Upper lobe of left lung (tissue), 6 donors: ENCODE measurements at regions not wholly inside any gene's neighbourhood (a gene's known extent, or its start where the extent isn't known, plus 50 kb on each side); places are given as distances from the start of the nearest gene placed in this dataset.

Experiments used
- ATAC-seq, 2 donors: fragments of 200-7000 bp; cut with Tn5 transposase; one replicate each; pipeline ENCODE4 v1.9.1; 2022; ENCODE audit warnings: mild to moderate bottlenecking in 2 of 2, moderate library complexity in 2 of 2; ENCODE audit not compliant: low FRiP score in 2 of 2
- DNase-seq, 2 donors: peaks; one replicate each; pipeline ENCODE4 v3.0.0-alpha.2; 2019 to 2020
- H3K27ac ChIP-seq, 4 donors: fragments of 200-600 bp; sonication (generic); one replicate each; pipeline ENCODE4 v1.5.1; 2016 to 2019
- H3K27me3 ChIP-seq, 4 donors: fragments of 200-600 bp; sonication (generic); one replicate each; pipeline ENCODE4 v1.5.1; 2017 to 2019
- H3K36me3 ChIP-seq, 4 donors: fragments of 200-600 bp; sonication (generic); one replicate each; pipeline ENCODE4 v1.5.1; 2016 to 2019
- H3K4me1 ChIP-seq, 4 donors: fragments of 200-600 bp; sonication (generic); one replicate each; pipeline ENCODE4 v1.5.1; 2018 to 2019
- H3K4me3 ChIP-seq, 4 donors: fragments of 200-600 bp; sonication (generic); one replicate each; pipeline ENCODE4 v1.5.1; 2017 to 2019; ENCODE audit warnings: mild to moderate bottlenecking in 2 of 4, moderate library complexity in 1 of 4
- H3K9me3 ChIP-seq, 4 donors: fragments of 200-600 bp; sonication (generic); one replicate each; pipeline ENCODE4 v1.5.1; 2018 to 2019
- CTCF ChIP-seq, 6 experiments: fragments of 450-650 bp in 4 of 6; fragments of 200-600 bp in 2 of 6; sonication (generic) in 2 of 6; IDR thresholded peaks; one replicate each; pipeline ENCODE4 v1.5.1; 2016 to 2019; ENCODE audit warnings: antibody characterized with exemption in 6 of 6
- EP300 ChIP-seq, 4 donors: sonication (generic); formaldehyde crosslinking; IDR thresholded peaks; one replicate each; pipeline ENCODE4 v1.5.1; 2017; ENCODE audit warnings: antibody characterized with exemption in 4 of 4, control low read depth in 2 of 4
- POLR2A ChIP-seq, 4 donors: fragments of 450-650 bp; IDR thresholded peaks; one replicate each; pipeline ENCODE4 v1.5.1; 2016 to 2017; ENCODE audit warnings: antibody characterized with exemption in 4 of 4, mild to moderate bottlenecking in 2 of 4
- POLR2AphosphoS5 ChIP-seq, 2 donors: sonication (generic); formaldehyde crosslinking; IDR thresholded peaks; one replicate each; pipeline ENCODE4 v1.5.1; 2017; ENCODE audit warnings: antibody characterized with exemption in 2 of 2
- WGBS, 2 donors: methylation state at CpG; one replicate each; pipeline ENCODE4 v1.1.5; 2017 to 2018; 5-methylcytosine and 5-hydroxymethylcytosine counted together
- donor health status: DM: no; HTN: no; CAD: no; lungs with moderate emphysema.
- donor health status: DM: no; HTN: yes; CAD: no; lungs with severe emphysema.

- Histone ChIP-seq H3K9me3 (no peaks in the 10 kb centered on the region), H3K27ac (no peak overlapping the region), H3K27me3 (no peaks in the 10 kb centered on the region), H3K36me3 (no peaks in the 10 kb centered on the region), H3K4me3 (no peak overlapping the region), H3K4me1 (no peaks in the 10 kb centered on the region)
- WGBS, 2 donors, result 65 to 67% methylated on average over 3 of the region's 3 CpGs
- ATAC-seq (no peak), DNase-seq (no peak)
- TF ChIP-seq POLR2A (IDR thresholded peaks at IDR 0.05), result no peak
- TF ChIP-seq CTCF (IDR thresholded peaks at IDR 0.05), result no peak
- TF ChIP-seq POLR2AphosphoS5 (IDR thresholded peaks at IDR 0.05), result no peak
- TF ChIP-seq EP300 (IDR thresholded peaks at IDR 0.05), result no peak
These were observed 252.3 kb downstream of the KTN1 start for GRCh38 chr14:55832122-55832911.

DNA sequence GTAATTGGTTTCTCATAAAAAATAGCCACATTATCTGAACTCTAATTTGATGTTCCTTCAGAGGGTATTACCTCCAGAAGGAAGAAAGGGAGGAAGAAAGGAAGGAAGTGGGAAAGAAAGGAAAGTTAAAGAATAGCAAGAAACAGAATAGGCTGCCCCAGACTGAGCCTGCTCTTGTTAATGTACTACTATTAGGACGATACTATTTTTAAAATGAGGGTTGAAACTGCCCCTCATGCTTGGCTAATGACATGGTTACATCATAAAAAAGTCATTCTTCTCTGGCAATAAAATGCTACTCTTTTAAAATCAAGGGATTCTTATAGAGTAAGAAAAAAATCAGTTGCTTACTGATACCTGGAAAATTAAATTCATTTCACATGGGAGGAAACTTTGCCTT is 253.0 kb downstream of the KTN1 start:
- ATAC-seq (no peak), DNase-seq (no peak)
- no peaks in the 10 kb centered on the region for H3K4me1 ChIP-seq
- H3K4me3 ChIP-seq, result no peak overlapping the region
- H3K27ac ChIP-seq, result no peak overlapping the region
- no peaks in the 10 kb centered on the region for H3K9me3 ChIP-seq
- no peaks in the 10 kb centered on the region for H3K27me3 ChIP-seq
- no peak for TF ChIP-seq CTCF (IDR thresholded peaks at IDR 0.05)
- TF ChIP-seq EP300 (IDR thresholded peaks at IDR 0.05), result no peak
- TF ChIP-seq POLR2AphosphoS5 (IDR thresholded peaks at IDR 0.05), result no peak
- no peak for TF ChIP-seq POLR2A (IDR thresholded peaks at IDR 0.05)
- H3K36me3 ChIP-seq, result no peaks in the 10 kb centered on the region
- 60 to 62% methylated on average over 1 of the region's 1 CpG for WGBS, 2 donors

GRCh38 chr14:55834390-55834789 is 254.4 kb downstream of the KTN1 start:
- no peak overlapping the region for H3K27ac ChIP-seq
- no peak overlapping the region for H3K4me3 ChIP-seq
- no peak for ATAC-seq
- TF ChIP-seq EP300 (IDR thresholded peaks at IDR 0.05), result no peak
- no peak for TF ChIP-seq CTCF (IDR thresholded peaks at IDR 0.05)
- TF ChIP-seq POLR2AphosphoS5 (IDR thresholded peaks at IDR 0.05), result no peak
- no peak for TF ChIP-seq POLR2A (IDR thresholded peaks at IDR 0.05)
- H3K4me1 ChIP-seq, result no peaks in the 10 kb centered on the region
- DNase-seq, result no peak
- 53 to 65% methylated on average over 2 of the region's 2 CpGs for WGBS, 2 donors
- no peaks in the 10 kb centered on the region for H3K36me3 ChIP-seq
- H3K9me3 ChIP-seq, result no peaks in the 10 kb centered on the region
- H3K27me3 ChIP-seq, result no peaks in the 10 kb centered on the region

DNA sequence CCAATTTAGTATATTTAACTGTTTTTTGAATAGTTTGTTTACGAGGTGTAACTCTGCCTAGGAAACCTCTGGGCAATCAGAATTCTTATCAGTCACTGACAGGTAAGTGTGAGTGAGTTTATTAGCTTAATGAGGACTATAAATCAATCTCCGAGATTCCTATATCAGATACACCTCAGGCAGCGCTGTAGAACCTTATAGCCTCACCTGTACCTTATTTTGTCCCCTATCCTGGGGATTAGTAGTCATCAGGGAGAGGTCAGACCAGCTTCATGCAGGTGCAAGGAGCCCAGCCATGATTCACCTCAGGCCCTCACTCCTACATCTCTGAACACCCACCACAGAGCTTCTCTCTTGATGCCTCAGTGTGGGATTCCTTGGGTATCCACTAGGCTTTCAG is 256.0 kb downstream of the KTN1 start:
- no peaks in the 10 kb centered on the region for H3K4me1 ChIP-seq
- no peaks in the 10 kb centered on the region for H3K36me3 ChIP-seq
- no peak overlapping the region for H3K27ac ChIP-seq
- H3K27me3 ChIP-seq, result no peaks in the 10 kb centered on the region
- 81 to 85% methylated on average over 3 of the region's 3 CpGs for WGBS, 2 donors
- DNase-seq (no peak), ATAC-seq (no peak)
- no peaks in the 10 kb centered on the region for H3K9me3 ChIP-seq
- TF ChIP-seq POLR2AphosphoS5 (IDR thresholded peaks at IDR 0.05) (no peak), CTCF (IDR thresholded peaks at IDR 0.05) (no peak), POLR2A (IDR thresholded peaks at IDR 0.05) (no peak), EP300 (IDR thresholded peaks at IDR 0.05) (no peak)
- no peak overlapping the region for H3K4me3 ChIP-seq

- H3K36me3 ChIP-seq, result no peaks in the 10 kb centered on the region
- ATAC-seq (no peak), DNase-seq (no peak)
- H3K4me1 ChIP-seq, result no peaks in the 10 kb centered on the region
- no peaks in the 10 kb centered on the region for H3K9me3 ChIP-seq
- H3K27me3 ChIP-seq, result no peaks in the 10 kb centered on the region
- 83 to 92% methylated on average over 1 of the region's 1 CpG for WGBS, 2 donors
- no peak overlapping the region for H3K27ac ChIP-seq
- no peak overlapping the region for H3K4me3 ChIP-seq
- TF ChIP-seq POLR2AphosphoS5 (IDR thresholded peaks at IDR 0.05), result no peak
These were observed 257.5 kb downstream of the KTN1 start for GRCh38 chr14:55837467-55837866.
